ENCODE measurements at regions not wholly inside any gene's neighbourhood (a gene's known extent, or its start where the extent isn't known, plus 50 kb on each side); places are given as distances from the start of the nearest gene placed in this dataset.

GRCh38 chr13:22428188-22428828 is 752.5 kb upstream of the SGCG start:
- TF ChIP-seq, protein P1, sequence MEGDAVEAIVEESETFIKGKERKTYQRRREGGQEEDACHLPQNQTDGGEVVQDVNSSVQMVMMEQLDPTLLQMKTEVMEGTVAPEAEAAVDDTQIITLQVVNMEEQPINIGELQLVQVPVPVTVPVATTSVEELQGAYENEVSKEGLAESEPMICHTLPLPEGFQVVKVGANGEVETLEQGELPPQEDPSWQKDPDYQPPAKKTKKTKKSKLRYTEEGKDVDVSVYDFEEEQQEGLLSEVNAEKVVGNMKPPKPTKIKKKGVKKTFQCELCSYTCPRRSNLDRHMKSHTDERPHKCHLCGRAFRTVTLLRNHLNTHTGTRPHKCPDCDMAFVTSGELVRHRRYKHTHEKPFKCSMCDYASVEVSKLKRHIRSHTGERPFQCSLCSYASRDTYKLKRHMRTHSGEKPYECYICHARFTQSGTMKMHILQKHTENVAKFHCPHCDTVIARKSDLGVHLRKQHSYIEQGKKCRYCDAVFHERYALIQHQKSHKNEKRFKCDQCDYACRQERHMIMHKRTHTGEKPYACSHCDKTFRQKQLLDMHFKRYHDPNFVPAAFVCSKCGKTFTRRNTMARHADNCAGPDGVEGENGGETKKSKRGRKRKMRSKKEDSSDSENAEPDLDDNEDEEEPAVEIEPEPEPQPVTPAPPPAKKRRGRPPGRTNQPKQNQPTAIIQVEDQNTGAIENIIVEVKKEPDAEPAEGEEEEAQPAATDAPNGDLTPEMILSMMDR (IDR thresholded peaks at IDR 0.05; ENCODE audit: low read depth, low read length) = no peak
- Histone ChIP-seq H3K27me3 (ENCODE audit: control insufficient read depth, insufficient read depth, low read length) (no peaks in the 10 kb centered on the region), H3K27ac (ENCODE audit: low read depth, low read length) (no peak overlapping the region), H3K4me3 (ENCODE audit: low read depth, low read length) (no peak overlapping the region), H3K9me3 (ENCODE audit: control insufficient read depth, insufficient read depth, low read length) (peaks cover 7% of the 10 kb centered on the region; the same call in 1 of the 2 replicates)
- no peak for DNase-seq (ENCODE audit: low read depth, low spot score)
- CTCF ChIA-PET = no interaction called here
- POLR2A ChIA-PET = no interaction called here

DNA sequence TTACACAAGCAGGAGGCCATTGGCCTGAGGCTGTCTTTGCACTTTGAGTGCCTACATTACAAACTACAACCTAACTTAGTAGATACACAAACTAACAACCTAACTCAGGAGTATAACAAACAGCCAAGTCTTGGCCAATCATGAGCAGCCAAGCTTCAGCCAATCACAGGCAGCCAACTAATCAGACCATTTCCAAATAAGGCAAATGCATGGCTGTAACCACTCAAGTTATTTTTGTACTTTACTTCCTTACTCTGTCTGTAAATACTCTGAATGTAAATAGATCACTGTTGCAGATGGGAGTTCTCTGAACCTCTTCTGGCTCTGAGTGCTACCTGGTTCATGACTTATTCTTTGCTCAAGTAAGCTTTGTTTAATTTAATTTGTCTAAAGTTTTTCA is 748.1 kb upstream of the SGCG start:
- H3K4me3 ChIP-seq (ENCODE audit: low read depth, low read length) = no peak overlapping the region
- H3K27me3 ChIP-seq (ENCODE audit: control insufficient read depth, insufficient read depth, low read length) = no peaks in the 10 kb centered on the region
- H3K9me3 ChIP-seq (ENCODE audit: control insufficient read depth, insufficient read depth, low read length) = peaks cover 6% of the 10 kb centered on the region
- no peak overlapping the region for H3K27ac ChIP-seq (ENCODE audit: low read depth, low read length)
- POLR2A ChIA-PET = no interaction called here
- DNase-seq (ENCODE audit: low read depth, low spot score) = no peak
- CTCF ChIA-PET = no interaction called here
- TF ChIP-seq, protein P1 (IDR thresholded peaks at IDR 0.05; ENCODE audit: low read depth, low read length) = no peak

GRCh38 chr13:22447132-22447886 is 733.5 kb upstream of the SGCG start:
- CTCF ChIA-PET = no interaction called here
- DNase-seq (ENCODE audit: low read depth, low spot score) = no peak
- POLR2A ChIA-PET = no interaction called here
- H3K27me3 ChIP-seq (ENCODE audit: control insufficient read depth, insufficient read depth, low read length) = no peaks in the 10 kb centered on the region
- TF ChIP-seq, protein P1 (IDR thresholded peaks at IDR 0.05; ENCODE audit: low read depth, low read length) = no peak
- H3K9me3 ChIP-seq (ENCODE audit: control insufficient read depth, insufficient read depth, low read length) = peaks cover 8% of the 10 kb centered on the region
- no peak overlapping the region for H3K4me3 ChIP-seq (ENCODE audit: low read depth, low read length)
- H3K27ac ChIP-seq (ENCODE audit: low read depth, low read length) = no peak overlapping the region

GRCh38 chr13:22449251-22449650 is 731.5 kb upstream of the SGCG start:
- Histone ChIP-seq H3K4me3 (ENCODE audit: low read depth, low read length) (no peak overlapping the region), H3K27ac (ENCODE audit: low read depth, low read length) (no peak overlapping the region), H3K9me3 (ENCODE audit: control insufficient read depth, insufficient read depth, low read length) (peaks cover 11% of the 10 kb centered on the region), H3K27me3 (ENCODE audit: control insufficient read depth, insufficient read depth, low read length) (no peaks in the 10 kb centered on the region)
- TF ChIP-seq, protein P1 (IDR thresholded peaks at IDR 0.05; ENCODE audit: low read depth, low read length) = no peak
- DNase-seq (ENCODE audit: low read depth, low spot score) = no peak
- POLR2A ChIA-PET = no interaction called here
- CTCF ChIA-PET = no interaction called here

DNA sequence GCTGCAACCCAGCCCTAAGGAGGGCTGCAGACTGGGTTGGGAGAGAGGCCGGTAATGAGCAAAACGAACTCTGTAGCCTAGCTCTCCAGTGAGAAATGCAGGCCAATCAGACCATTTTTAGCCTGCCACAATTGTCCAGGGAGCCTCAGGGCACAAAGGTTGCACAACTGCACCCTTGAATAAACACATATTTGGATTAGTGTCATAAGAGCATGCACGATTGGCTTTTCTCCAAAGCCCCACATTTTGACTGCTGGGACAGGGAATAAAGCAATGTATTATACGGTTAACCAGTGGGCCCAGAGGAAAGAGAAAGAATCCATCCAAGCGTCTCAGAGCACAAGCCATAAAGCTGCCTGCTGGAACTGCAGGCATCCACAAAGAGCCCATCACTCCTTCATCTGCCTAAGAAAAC is 729.4 kb upstream of the SGCG start:
- Histone ChIP-seq H3K27me3 (ENCODE audit: control insufficient read depth, insufficient read depth, low read length) (no peaks in the 10 kb centered on the region), H3K9me3 (ENCODE audit: control insufficient read depth, insufficient read depth, low read length) (peaks cover 15% of the 10 kb centered on the region), H3K4me3 (ENCODE audit: low read depth, low read length) (no peak overlapping the region), H3K27ac (ENCODE audit: low read depth, low read length) (no peak overlapping the region)
- CTCF ChIA-PET = no interaction called here
- DNase-seq (ENCODE audit: low read depth, low spot score) = no peak
- TF ChIP-seq, protein P1 (IDR thresholded peaks at IDR 0.05; ENCODE audit: low read depth, low read length) = no peak
- POLR2A ChIA-PET = no interaction called here

Measured in AG04450 (cell line).